Endodermal cell (in vitro differentiated cells): ENCODE measurements at regions not wholly inside any gene's neighbourhood (a gene's known extent, or its start where the extent isn't known, plus 50 kb on each side); places are given as distances from the start of the nearest gene placed in this dataset.

Experiments
- DNase-seq: peaks from one replicate; pipeline ENCODE4 v3.0.0-alpha.2; 2017
- H3K27ac ChIP-seq: 2 replicates; pipeline ENCODE4 v1.5.1; 2013; ENCODE audit warnings: mild to moderate bottlenecking, low read depth, low read length, moderate library complexity
- H3K27me3 ChIP-seq: 2 replicates; pipeline ENCODE4 v1.6.1; 2013; ENCODE audit warnings: mild to moderate bottlenecking, low read length, moderate library complexity; ENCODE audit not compliant: insufficient read depth, control insufficient read depth, poor library complexity, severe bottlenecking
- H3K36me3 ChIP-seq: 2 replicates; pipeline ENCODE4 v1.7.0; 2013; ENCODE audit warnings: mild to moderate bottlenecking, low read length, moderate library complexity; ENCODE audit not compliant: control insufficient read depth, insufficient read depth
- H3K4me1 ChIP-seq: one replicate; pipeline ENCODE4 v1.7.0; 2013; ENCODE audit warnings: low read length; ENCODE audit not compliant: control insufficient read depth, insufficient read depth
- H3K4me3 ChIP-seq: 2 replicates; pipeline ENCODE4 v1.5.1; 2013; ENCODE audit warnings: mild to moderate bottlenecking, low read length, moderate library complexity
- H3K9ac ChIP-seq: 2 replicates; pipeline ENCODE4 v1.6.1; 2013; ENCODE audit warnings: mild to moderate bottlenecking, low read length, moderate library complexity; ENCODE audit not compliant: poor library complexity, severe bottlenecking; ENCODE audit errors: extremely low read depth
- H3K9me3 ChIP-seq: 2 replicates; pipeline ENCODE4 v1.6.1; 2013; ENCODE audit warnings: mild to moderate bottlenecking, low read length, moderate library complexity; ENCODE audit not compliant: control insufficient read depth
- H3K27ac Mint-ChIP-seq: 2 replicates; pipeline ENCODE4 v1.8.0; 2020; ENCODE audit warnings: mixed read lengths
- H3K27me3 Mint-ChIP-seq: 2 replicates; pipeline ENCODE4 v1.8.0; 2021; ENCODE audit warnings: mild to moderate bottlenecking, mixed read lengths; ENCODE audit not compliant: insufficient read depth
- H3K36me3 Mint-ChIP-seq: 2 replicates; pipeline ENCODE4 v1.8.0; 2020; ENCODE audit warnings: low read depth, mixed read lengths
- H3K4me1 Mint-ChIP-seq: 2 replicates; pipeline ENCODE4 v1.8.0; 2020; ENCODE audit warnings: mixed read lengths
- H3K4me3 Mint-ChIP-seq: 2 replicates; pipeline ENCODE4 v1.8.0; 2020; ENCODE audit warnings: mild to moderate bottlenecking, moderate library complexity, mixed read lengths
- H3K9me3 Mint-ChIP-seq: 2 replicates; pipeline ENCODE4 v1.8.0; 2020; ENCODE audit warnings: mild to moderate bottlenecking, mixed read lengths
- WGBS, 2 experiments: methylation state at CpG; one replicate each; pipeline versions ENCODE4 v1.1.5 to v1.1.7; 2013; ENCODE audit warnings: missing lambda C conversion rate in 2 of 2, mixed read lengths in 1 of 2; ENCODE audit not compliant: insufficient coverage in 1 of 2, insufficient read length in 1 of 2; 5-methylcytosine and 5-hydroxymethylcytosine counted together
- TF ChIP-seq, protein P1 (sequence below): fragments of 200-600 bp; sonication (generic); conservative IDR thresholded peaks from 2 replicates; pipeline ENCODE4 v1.5.0; 2021; ENCODE audit warnings: antibody characterized with exemption, mild to moderate bottlenecking

- Histone ChIP-seq H3K36me3 (no peaks in the 10 kb centered on the region), H3K4me3 (no peak overlapping the region), H3K9me3 (peaks cover 9% of the 10 kb centered on the region), H3K27ac (no peak overlapping the region), H3K9ac (no peak overlapping the region), H3K27me3 (no peaks in the 10 kb centered on the region), H3K4me1 (no peaks in the 10 kb centered on the region)
- H3K36me3 Mint-ChIP-seq = peaks cover 2% of the 10 kb centered on the region
- H3K4me1 Mint-ChIP-seq = peaks cover 4% of the 10 kb centered on the region
- 92 to 94% methylated on average over 5 to 8 of the region's 9 CpGs for WGBS, 2 experiments
- peaks cover 6% of the 10 kb centered on the region for H3K9me3 Mint-ChIP-seq
- H3K4me3 Mint-ChIP-seq = no peak overlapping the region
- DNase-seq = no peak
- TF ChIP-seq, protein P1, sequence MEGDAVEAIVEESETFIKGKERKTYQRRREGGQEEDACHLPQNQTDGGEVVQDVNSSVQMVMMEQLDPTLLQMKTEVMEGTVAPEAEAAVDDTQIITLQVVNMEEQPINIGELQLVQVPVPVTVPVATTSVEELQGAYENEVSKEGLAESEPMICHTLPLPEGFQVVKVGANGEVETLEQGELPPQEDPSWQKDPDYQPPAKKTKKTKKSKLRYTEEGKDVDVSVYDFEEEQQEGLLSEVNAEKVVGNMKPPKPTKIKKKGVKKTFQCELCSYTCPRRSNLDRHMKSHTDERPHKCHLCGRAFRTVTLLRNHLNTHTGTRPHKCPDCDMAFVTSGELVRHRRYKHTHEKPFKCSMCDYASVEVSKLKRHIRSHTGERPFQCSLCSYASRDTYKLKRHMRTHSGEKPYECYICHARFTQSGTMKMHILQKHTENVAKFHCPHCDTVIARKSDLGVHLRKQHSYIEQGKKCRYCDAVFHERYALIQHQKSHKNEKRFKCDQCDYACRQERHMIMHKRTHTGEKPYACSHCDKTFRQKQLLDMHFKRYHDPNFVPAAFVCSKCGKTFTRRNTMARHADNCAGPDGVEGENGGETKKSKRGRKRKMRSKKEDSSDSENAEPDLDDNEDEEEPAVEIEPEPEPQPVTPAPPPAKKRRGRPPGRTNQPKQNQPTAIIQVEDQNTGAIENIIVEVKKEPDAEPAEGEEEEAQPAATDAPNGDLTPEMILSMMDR = no peak
- H3K27ac Mint-ChIP-seq = no peak overlapping the region
- no peaks in the 10 kb centered on the region for H3K27me3 Mint-ChIP-seq
Measured at GRCh38 chr17:13785981-13786598, 184.4 kb upstream of the HS3ST3A1 start.

GRCh38 chr17:13787636-13788035, 185.9 kb upstream of the HS3ST3A1 start:
- Mint-ChIP-seq H3K4me3 (no peak overlapping the region), H3K36me3 (peaks cover 2% of the 10 kb centered on the region), H3K9me3 (peaks cover 6% of the 10 kb centered on the region), H3K27ac (no peak overlapping the region), H3K27me3 (no peaks in the 10 kb centered on the region), H3K4me1 (peaks cover 4% of the 10 kb centered on the region)
- Histone ChIP-seq H3K4me1 (no peaks in the 10 kb centered on the region), H3K9me3 (peaks cover 6% of the 10 kb centered on the region), H3K27me3 (no peaks in the 10 kb centered on the region), H3K4me3 (no peak overlapping the region), H3K9ac (no peak overlapping the region), H3K36me3 (no peaks in the 10 kb centered on the region), H3K27ac (no peak overlapping the region)
- TF ChIP-seq, protein P1 = no peak
- no peak for DNase-seq
- 87 to 88% methylated on average over 1 to 3 of the region's 4 CpGs for WGBS, 2 experiments

DNA sequence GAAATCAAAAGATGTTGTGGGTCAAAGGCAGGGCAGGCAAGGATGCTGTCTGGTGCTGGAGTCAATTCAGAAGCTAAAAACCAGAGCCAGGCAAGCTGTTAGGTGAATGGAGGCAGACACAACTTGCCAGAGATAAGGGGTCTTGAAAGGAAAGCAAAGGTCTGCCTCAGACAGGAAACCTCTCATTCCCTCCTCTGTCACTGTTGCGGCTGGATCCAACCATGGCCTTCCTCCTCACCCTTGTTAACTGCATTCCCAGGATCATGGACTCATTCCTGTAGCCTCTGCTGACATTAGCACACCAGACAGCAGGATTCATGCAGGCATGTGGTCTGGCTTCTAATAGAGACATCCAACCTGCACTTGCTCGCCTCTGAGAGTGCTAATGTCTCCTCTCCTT, 186.7 kb upstream of the HS3ST3A1 start:
- Histone ChIP-seq H3K9me3 (peaks cover 6% of the 10 kb centered on the region), H3K9ac (no peak overlapping the region), H3K27me3 (no peaks in the 10 kb centered on the region), H3K4me1 (no peaks in the 10 kb centered on the region), H3K27ac (no peak overlapping the region), H3K4me3 (no peak overlapping the region), H3K36me3 (no peaks in the 10 kb centered on the region)
- Mint-ChIP-seq H3K4me1 (peaks cover 4% of the 10 kb centered on the region), H3K4me3 (no peak overlapping the region), H3K27me3 (no peaks in the 10 kb centered on the region), H3K27ac (no peak overlapping the region), H3K9me3 (peaks cover 6% of the 10 kb centered on the region), H3K36me3 (peaks cover 2% of the 10 kb centered on the region)
- WGBS, 2 experiments = 84 to 85% methylated on average over 2 of the region's 2 CpGs
- TF ChIP-seq, protein P1 = no peak
- DNase-seq = no peak
